GM19467 (cell line): ENCODE measurements at regions not wholly inside any gene's neighbourhood (a gene's known extent, or its start where the extent isn't known, plus 50 kb on each side); places are given as distances from the start of the nearest gene placed in this dataset.
"Not testable (repeated sequence)": the region's sequence is repeated elsewhere in the genome, so short reads cannot be mapped to it uniquely, and the experiment has no call there.

Experiments used
- ATAC-seq: cut with Tn5 transposase; IDR thresholded peaks from one replicate; pipeline ENCODE4 v1.9.1; 2021; ENCODE audit warnings: mild to moderate bottlenecking, moderate library complexity; ENCODE audit not compliant: unreplicated experiment

- no peak for ATAC-seq
Observed at GRCh38 chr15:60254416-60254815, 143.4 kb downstream of the ANXA2 start.

GRCh38 chr15:60255390-60255789 is 142.4 kb downstream of the ANXA2 start:
- peak; percentile 74 for ATAC-seq

- no peak for ATAC-seq
Observed at GRCh38 chr15:60257591-60258159, 140.1 kb downstream of the ANXA2 start.

GRCh38 chr15:60259469-60259868 is 138.3 kb downstream of the ANXA2 start:
- no peak for ATAC-seq

- ATAC-seq = no peak
Observed at GRCh38 chr15:60264088-60264487, 133.7 kb downstream of the ANXA2 start.

- no peak for ATAC-seq
Observed at GRCh38 chr15:60264566-60264965, 133.2 kb downstream of the ANXA2 start.

- ATAC-seq = no peak
Observed at GRCh38 chr15:60265057-60265456, 132.7 kb downstream of the ANXA2 start.

- ATAC-seq = no peak
Observed at GRCh38 chr15:60272623-60273022, 125.2 kb downstream of the ANXA2 start.

GRCh38 chr15:60275624-60276023 is 122.2 kb downstream of the ANXA2 start:
- no peak for ATAC-seq

- ATAC-seq = no peak
Observed at GRCh38 chr15:60278879-60279278, 118.9 kb downstream of the ANXA2 start.

- no peak for ATAC-seq
Observed at GRCh38 chr15:60280259-60280658, 117.5 kb downstream of the ANXA2 start.

- ATAC-seq = no peak
Observed at GRCh38 chr15:60283936-60284335, 113.8 kb downstream of the ANXA2 start.

GRCh38 chr15:60295901-60296300 is 101.9 kb downstream of the ANXA2 start:
- ATAC-seq = not testable (repeated sequence)

GRCh38 chr15:60297047-60297446 is 100.7 kb downstream of the ANXA2 start:
- ATAC-seq = no peak
